GM18907 (cell line): ENCODE measurements at regions not wholly inside any gene's neighbourhood (a gene's known extent, or its start where the extent isn't known, plus 50 kb on each side); places are given as distances from the start of the nearest gene placed in this dataset.

ENCODE experiments used
- ATAC-seq: cut with Tn5 transposase; IDR thresholded peaks from one replicate; pipeline ENCODE4 v1.9.1; 2021; ENCODE audit warnings: mild to moderate bottlenecking, moderate library complexity; ENCODE audit not compliant: unreplicated experiment

- no peak for ATAC-seq
These were observed 84.3 kb upstream of the PRDM11 start for GRCh38 chr11:45062115-45062514.

GRCh38 chr11:45062974-45063635 is 83.3 kb upstream of the PRDM11 start:
- ATAC-seq, result no peak

- ATAC-seq, result no peak
These were observed 82.8 kb upstream of the PRDM11 start for GRCh38 chr11:45063669-45064068.

GRCh38 chr11:45067966-45068365 is 78.5 kb upstream of the PRDM11 start:
- no peak for ATAC-seq

- no peak for ATAC-seq
These were observed 75.2 kb upstream of the PRDM11 start for GRCh38 chr11:45071232-45071631.

GRCh38 chr11:45073685-45074141 is 72.7 kb upstream of the PRDM11 start:
- ATAC-seq, result no peak

- ATAC-seq, result no peak
These were observed 70.9 kb upstream of the PRDM11 start for GRCh38 chr11:45075519-45075918.

- no peak for ATAC-seq
These were observed 70.5 kb upstream of the PRDM11 start for GRCh38 chr11:45075952-45076351.

GRCh38 chr11:45076761-45077160 is 69.7 kb upstream of the PRDM11 start:
- no peak for ATAC-seq

- ATAC-seq, result no peak
These were observed 68.0 kb upstream of the PRDM11 start for GRCh38 chr11:45078236-45079074.

- no peak for ATAC-seq
These were observed 67.4 kb upstream of the PRDM11 start for GRCh38 chr11:45079075-45079444.

GRCh38 chr11:45079567-45079942 is 66.9 kb upstream of the PRDM11 start:
- ATAC-seq, result no peak

GRCh38 chr11:45079943-45080719 is 66.3 kb upstream of the PRDM11 start:
- ATAC-seq, result peak; percentile 76

- ATAC-seq, result no peak
These were observed 63.5 kb upstream of the PRDM11 start for GRCh38 chr11:45082744-45083543.

- ATAC-seq, result no peak
These were observed 62.8 kb upstream of the PRDM11 start for GRCh38 chr11:45083544-45084087.

GRCh38 chr11:45085646-45086501 is 60.6 kb upstream of the PRDM11 start:
- no peak for ATAC-seq

GRCh38 chr11:45086526-45086925 is 59.9 kb upstream of the PRDM11 start:
- no peak for ATAC-seq

GRCh38 chr11:45087086-45087899 is 59.1 kb upstream of the PRDM11 start:
- no peak for ATAC-seq

- ATAC-seq, result no peak
These were observed 58.6 kb upstream of the PRDM11 start for GRCh38 chr11:45087900-45088160.
